22Rv1 (cell line): ENCODE measurements at regions not wholly inside any gene's neighbourhood (a gene's known extent, or its start where the extent isn't known, plus 50 kb on each side); places are given as distances from the start of the nearest gene placed in this dataset.

ENCODE experiments used
- ZFX ChIP-seq: fragments of 450-650 bp; IDR thresholded peaks from 2 replicates; pipeline ENCODE4 v1.6.1; 2017; ENCODE audit warnings: antibody characterized with exemption, borderline replicate concordance
- TF ChIP-seq, protein P1 (sequence below): fragments of 450-650 bp; IDR thresholded peaks from 2 replicates; pipeline ENCODE4 v1.5.1; 2017; ENCODE audit warnings: mild to moderate bottlenecking

DNA sequence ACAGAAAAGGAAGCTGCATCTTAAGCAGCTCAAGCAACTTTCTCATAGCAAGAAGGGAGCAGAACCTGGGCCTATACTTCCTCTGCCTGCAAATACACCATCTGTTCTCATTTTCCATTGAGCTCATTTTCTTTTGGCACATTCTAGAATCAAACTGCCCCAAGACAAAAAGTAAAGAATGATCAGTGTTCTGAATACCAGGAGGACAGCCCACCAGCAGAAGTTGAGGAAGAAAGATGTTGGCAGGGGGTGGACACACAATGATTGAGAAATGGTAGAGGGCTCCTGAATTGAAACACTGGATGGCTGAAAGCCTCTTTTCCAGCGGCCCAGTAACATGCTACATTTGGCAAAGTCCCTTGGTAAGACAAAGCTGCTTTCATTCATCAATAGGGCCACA, 171.8 kb downstream of the MED10 start:
- TF ChIP-seq, protein P1, sequence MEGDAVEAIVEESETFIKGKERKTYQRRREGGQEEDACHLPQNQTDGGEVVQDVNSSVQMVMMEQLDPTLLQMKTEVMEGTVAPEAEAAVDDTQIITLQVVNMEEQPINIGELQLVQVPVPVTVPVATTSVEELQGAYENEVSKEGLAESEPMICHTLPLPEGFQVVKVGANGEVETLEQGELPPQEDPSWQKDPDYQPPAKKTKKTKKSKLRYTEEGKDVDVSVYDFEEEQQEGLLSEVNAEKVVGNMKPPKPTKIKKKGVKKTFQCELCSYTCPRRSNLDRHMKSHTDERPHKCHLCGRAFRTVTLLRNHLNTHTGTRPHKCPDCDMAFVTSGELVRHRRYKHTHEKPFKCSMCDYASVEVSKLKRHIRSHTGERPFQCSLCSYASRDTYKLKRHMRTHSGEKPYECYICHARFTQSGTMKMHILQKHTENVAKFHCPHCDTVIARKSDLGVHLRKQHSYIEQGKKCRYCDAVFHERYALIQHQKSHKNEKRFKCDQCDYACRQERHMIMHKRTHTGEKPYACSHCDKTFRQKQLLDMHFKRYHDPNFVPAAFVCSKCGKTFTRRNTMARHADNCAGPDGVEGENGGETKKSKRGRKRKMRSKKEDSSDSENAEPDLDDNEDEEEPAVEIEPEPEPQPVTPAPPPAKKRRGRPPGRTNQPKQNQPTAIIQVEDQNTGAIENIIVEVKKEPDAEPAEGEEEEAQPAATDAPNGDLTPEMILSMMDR, result no peak
- no peak for TF ChIP-seq ZFX
